ENCODE measurements at regions not wholly inside any gene's neighbourhood (a gene's known extent, or its start where the extent isn't known, plus 50 kb on each side); places are given as distances from the start of the nearest gene placed in this dataset.

- no peak for TF ChIP-seq CTCF (conservative IDR thresholded peaks at IDR 0.05)
- no peak overlapping the region for H3K27ac ChIP-seq
These were observed 302.4 kb downstream of the SLC4A3 start for GRCh38 chr2:219929835-219930234.

- TF ChIP-seq CTCF (conservative IDR thresholded peaks at IDR 0.05): no peak
- H3K27ac ChIP-seq: no peak overlapping the region
These were observed 312.2 kb downstream of the SLC4A3 start for GRCh38 chr2:219939647-219940046.

GRCh38 chr2:219944866-219945265, 317.4 kb downstream of the SLC4A3 start:
- no peak overlapping the region for H3K27ac ChIP-seq
- no peak for TF ChIP-seq CTCF (conservative IDR thresholded peaks at IDR 0.05)

- no peak overlapping the region for H3K27ac ChIP-seq
- TF ChIP-seq CTCF (conservative IDR thresholded peaks at IDR 0.05): no peak
These were observed 318.6 kb downstream of the SLC4A3 start for GRCh38 chr2:219946021-219946420.

GRCh38 chr2:219946529-219946928, 319.1 kb downstream of the SLC4A3 start:
- H3K27ac ChIP-seq: no peak overlapping the region
- no peak for TF ChIP-seq CTCF (conservative IDR thresholded peaks at IDR 0.05)

GRCh38 chr2:219947575-219947974, 320.1 kb downstream of the SLC4A3 start:
- no peak overlapping the region for H3K27ac ChIP-seq

GRCh38 chr2:219949053-219949452, 321.6 kb downstream of the SLC4A3 start:
- no peak overlapping the region for H3K27ac ChIP-seq
- TF ChIP-seq CTCF (conservative IDR thresholded peaks at IDR 0.05): no peak

More at GRCh38 chr2:219947575-219947974, 320.1 kb downstream of the SLC4A3 start:
- no peak for TF ChIP-seq CTCF (conservative IDR thresholded peaks at IDR 0.05)

- no peak for TF ChIP-seq CTCF (conservative IDR thresholded peaks at IDR 0.05)
These were observed 323.7 kb downstream of the SLC4A3 start for GRCh38 chr2:219951099-219951498.

More at GRCh38 chr2:219951099-219951498, 323.7 kb downstream of the SLC4A3 start:
- H3K27ac ChIP-seq: no peak overlapping the region

Data from VCaP (cell line).